ENCODE measurements at regions not wholly inside any gene's neighbourhood (a gene's known extent, or its start where the extent isn't known, plus 50 kb on each side); places are given as distances from the start of the nearest gene placed in this dataset.

DNA sequence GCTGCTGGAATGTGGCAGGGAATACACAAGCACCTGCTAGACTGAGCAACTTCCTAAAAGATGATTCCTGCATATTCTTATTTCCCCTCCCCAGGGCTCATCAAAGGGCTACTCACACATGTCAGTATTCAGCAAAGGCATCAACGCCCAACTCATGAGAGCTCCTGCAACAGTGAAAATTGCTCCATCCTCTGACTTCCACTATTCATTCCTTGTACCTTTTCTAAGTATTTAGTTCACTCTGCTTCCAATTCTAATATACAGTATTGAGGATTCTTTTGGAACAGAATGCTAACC is 84.1 kb downstream of the SCN11A start:
- no peak overlapping the region for H3K27ac ChIP-seq
- H2AFZ ChIP-seq (ENCODE audit: low read depth): no peak overlapping the region
- no peaks in the 10 kb centered on the region for H3K36me3 ChIP-seq (ENCODE audit: insufficient read depth)
- H3K4me1 ChIP-seq (ENCODE audit: low read depth, poor library complexity, severe bottlenecking): no peaks in the 10 kb centered on the region
- H3K4me3 ChIP-seq (IDR thresholded peaks at IDR 0.05; ENCODE audit: insufficient read depth, low read depth, low read length): no peak overlapping the region
- H3K9ac ChIP-seq: no peak overlapping the region
- no peaks in the 10 kb centered on the region for H3K79me2 ChIP-seq (ENCODE audit: insufficient read depth, low read depth)
- H3K27me3 ChIP-seq (ENCODE audit: insufficient read depth, low read depth): no peaks in the 10 kb centered on the region
- H3K4me2 ChIP-seq: no peak overlapping the region
- TF ChIP-seq, protein P1, sequence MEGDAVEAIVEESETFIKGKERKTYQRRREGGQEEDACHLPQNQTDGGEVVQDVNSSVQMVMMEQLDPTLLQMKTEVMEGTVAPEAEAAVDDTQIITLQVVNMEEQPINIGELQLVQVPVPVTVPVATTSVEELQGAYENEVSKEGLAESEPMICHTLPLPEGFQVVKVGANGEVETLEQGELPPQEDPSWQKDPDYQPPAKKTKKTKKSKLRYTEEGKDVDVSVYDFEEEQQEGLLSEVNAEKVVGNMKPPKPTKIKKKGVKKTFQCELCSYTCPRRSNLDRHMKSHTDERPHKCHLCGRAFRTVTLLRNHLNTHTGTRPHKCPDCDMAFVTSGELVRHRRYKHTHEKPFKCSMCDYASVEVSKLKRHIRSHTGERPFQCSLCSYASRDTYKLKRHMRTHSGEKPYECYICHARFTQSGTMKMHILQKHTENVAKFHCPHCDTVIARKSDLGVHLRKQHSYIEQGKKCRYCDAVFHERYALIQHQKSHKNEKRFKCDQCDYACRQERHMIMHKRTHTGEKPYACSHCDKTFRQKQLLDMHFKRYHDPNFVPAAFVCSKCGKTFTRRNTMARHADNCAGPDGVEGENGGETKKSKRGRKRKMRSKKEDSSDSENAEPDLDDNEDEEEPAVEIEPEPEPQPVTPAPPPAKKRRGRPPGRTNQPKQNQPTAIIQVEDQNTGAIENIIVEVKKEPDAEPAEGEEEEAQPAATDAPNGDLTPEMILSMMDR (conservative IDR thresholded peaks at IDR 0.05; ENCODE audit: low read depth, low read length): no peak
- no peaks in the 10 kb centered on the region for H4K20me1 ChIP-seq (ENCODE audit: insufficient read depth)

DNA sequence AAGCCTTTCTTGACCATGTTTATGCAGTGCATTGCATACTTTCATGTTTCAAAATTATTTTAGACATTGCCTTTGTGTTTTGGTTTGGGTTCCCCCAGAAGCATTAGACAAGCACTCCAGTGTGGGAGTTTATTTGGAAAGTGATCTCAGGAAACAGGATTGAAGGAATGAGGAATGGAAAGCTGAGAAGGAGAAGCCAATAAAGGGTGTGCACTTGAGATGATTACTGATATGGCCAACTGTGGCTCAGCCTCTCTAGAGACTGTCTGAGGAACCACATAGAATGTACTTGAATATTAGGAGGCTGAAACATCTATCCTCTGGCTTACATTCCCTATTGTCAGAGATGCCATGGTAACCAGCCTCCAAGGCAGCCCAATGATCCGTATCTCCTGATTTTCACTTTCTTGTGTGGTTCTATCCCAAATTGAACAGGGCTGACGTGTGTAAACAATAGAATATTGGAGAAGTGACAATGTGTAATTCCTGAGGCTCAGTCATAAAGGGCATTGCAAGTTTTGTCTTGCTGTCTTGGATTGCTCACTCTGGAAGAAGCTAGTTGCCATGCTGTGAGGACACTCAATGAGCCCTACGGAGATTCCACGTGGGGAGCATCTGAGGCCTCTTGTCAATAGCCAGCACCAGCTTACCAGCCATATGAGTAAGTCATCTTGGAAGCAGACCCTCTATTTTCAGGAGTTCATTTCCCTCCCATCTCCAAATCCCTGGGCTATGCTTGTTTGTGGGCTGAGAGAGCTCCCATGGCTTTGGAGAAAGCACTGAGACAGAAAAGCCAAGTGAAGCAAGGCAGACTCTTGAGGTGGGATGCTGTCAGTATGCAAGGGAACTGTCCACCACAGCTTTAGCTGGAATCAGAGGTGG is 84.7 kb downstream of the SCN11A start:
- Histone ChIP-seq H4K20me1 (ENCODE audit: insufficient read depth) (no peaks in the 10 kb centered on the region), H3K9ac (no peak overlapping the region), H3K79me2 (ENCODE audit: insufficient read depth, low read depth) (no peaks in the 10 kb centered on the region), H2AFZ (ENCODE audit: low read depth) (no peak overlapping the region), H3K36me3 (ENCODE audit: insufficient read depth) (no peaks in the 10 kb centered on the region), H3K27ac (no peak overlapping the region), H3K27me3 (ENCODE audit: insufficient read depth, low read depth) (no peaks in the 10 kb centered on the region), H3K4me1 (ENCODE audit: low read depth, poor library complexity, severe bottlenecking) (no peaks in the 10 kb centered on the region), H3K4me2 (no peak overlapping the region), H3K4me3 (IDR thresholded peaks at IDR 0.05; ENCODE audit: insufficient read depth, low read depth, low read length) (no peak overlapping the region)
- TF ChIP-seq, protein P1 (conservative IDR thresholded peaks at IDR 0.05; ENCODE audit: low read depth, low read length): no peak

DNA sequence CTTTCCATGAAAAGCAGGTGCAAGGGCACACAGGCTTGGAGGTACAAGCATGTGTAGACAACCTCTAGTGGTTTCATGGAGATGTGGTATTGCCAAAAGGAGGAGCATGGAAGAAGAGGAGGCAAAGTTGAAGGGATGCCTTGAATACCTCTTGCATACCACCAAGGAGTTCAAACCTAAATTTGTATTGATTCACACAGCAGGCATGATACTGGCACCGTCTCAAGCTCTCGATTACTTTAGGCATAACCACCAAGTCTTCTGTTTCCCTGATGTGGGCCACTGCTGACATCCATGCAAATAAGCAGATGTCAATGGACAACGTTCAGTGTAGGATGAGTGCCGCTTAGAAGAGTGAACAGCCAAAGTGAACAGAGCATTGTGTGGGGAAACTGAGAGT is 87.1 kb downstream of the SCN11A start:
- no peaks in the 10 kb centered on the region for H3K27me3 ChIP-seq (ENCODE audit: insufficient read depth, low read depth)
- H3K27ac ChIP-seq: no peak overlapping the region
- TF ChIP-seq, protein P1 (conservative IDR thresholded peaks at IDR 0.05; ENCODE audit: low read depth, low read length): no peak
- no peaks in the 10 kb centered on the region for H3K36me3 ChIP-seq (ENCODE audit: insufficient read depth)
- H3K79me2 ChIP-seq (ENCODE audit: insufficient read depth, low read depth): no peaks in the 10 kb centered on the region
- no peak overlapping the region for H3K4me2 ChIP-seq
- H2AFZ ChIP-seq (ENCODE audit: low read depth): no peak overlapping the region
- H3K9ac ChIP-seq: no peak overlapping the region
- no peak overlapping the region for H3K4me3 ChIP-seq (IDR thresholded peaks at IDR 0.05; ENCODE audit: insufficient read depth, low read depth, low read length)
- H4K20me1 ChIP-seq (ENCODE audit: insufficient read depth): no peaks in the 10 kb centered on the region
- no peaks in the 10 kb centered on the region for H3K4me1 ChIP-seq (ENCODE audit: low read depth, poor library complexity, severe bottlenecking)

DNA sequence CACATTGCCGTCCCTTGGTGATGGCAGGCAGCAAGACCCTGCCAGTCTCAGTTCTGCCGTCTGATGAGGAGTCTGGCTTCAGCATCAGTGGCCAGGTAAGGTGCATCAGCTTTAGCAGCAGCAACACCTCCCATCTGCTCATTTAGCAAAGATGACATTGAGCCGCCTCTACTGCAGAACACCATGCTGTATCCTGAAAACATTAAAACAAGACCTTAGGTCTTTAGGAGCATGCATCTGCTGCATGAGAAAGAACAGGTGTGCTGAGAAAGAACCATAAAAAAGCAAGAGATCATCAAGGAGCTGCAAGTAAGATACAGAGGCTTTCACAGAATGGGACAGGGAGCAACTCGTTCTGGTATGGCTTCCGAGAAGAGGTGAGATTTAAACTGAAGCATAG is 87.5 kb downstream of the SCN11A start:
- H3K4me2 ChIP-seq: no peak overlapping the region
- no peaks in the 10 kb centered on the region for H4K20me1 ChIP-seq (ENCODE audit: insufficient read depth)
- TF ChIP-seq, protein P1 (conservative IDR thresholded peaks at IDR 0.05; ENCODE audit: low read depth, low read length): no peak
- H3K9ac ChIP-seq: no peak overlapping the region
- no peak overlapping the region for H2AFZ ChIP-seq (ENCODE audit: low read depth)
- no peaks in the 10 kb centered on the region for H3K79me2 ChIP-seq (ENCODE audit: insufficient read depth, low read depth)
- no peaks in the 10 kb centered on the region for H3K36me3 ChIP-seq (ENCODE audit: insufficient read depth)
- H3K4me3 ChIP-seq (IDR thresholded peaks at IDR 0.05; ENCODE audit: insufficient read depth, low read depth, low read length): no peak overlapping the region
- no peak overlapping the region for H3K27ac ChIP-seq
- H3K27me3 ChIP-seq (ENCODE audit: insufficient read depth, low read depth): no peaks in the 10 kb centered on the region
- H3K4me1 ChIP-seq (ENCODE audit: low read depth, poor library complexity, severe bottlenecking): no peaks in the 10 kb centered on the region
